Adipocyte (in vitro differentiated cells): ENCODE measurements at regions not wholly inside any gene's neighbourhood (a gene's known extent, or its start where the extent isn't known, plus 50 kb on each side); places are given as distances from the start of the nearest gene placed in this dataset.

Experiments
- DNase-seq: peaks from one replicate; pipeline ENCODE4 v3.0.0-alpha.2; 2015; ENCODE audit warnings: low read depth
- H3K27me3 ChIP-seq: replicated peaks from 2 replicates; pipeline ENCODE4 v1.7.0; 2013; ENCODE audit warnings: mild to moderate bottlenecking, low read length, moderate library complexity; ENCODE audit not compliant: control insufficient read depth, insufficient read depth
- H3K36me3 ChIP-seq: 2 replicates; pipeline ENCODE4 v1.7.0; 2013; ENCODE audit warnings: low read length, mild to moderate bottlenecking, moderate library complexity; ENCODE audit not compliant: control insufficient read depth, insufficient read depth, severe bottlenecking
- H3K4me1 ChIP-seq: 2 replicates; pipeline ENCODE4 v1.7.0; 2013; ENCODE audit warnings: mild to moderate bottlenecking, low read length, moderate library complexity; ENCODE audit not compliant: control insufficient read depth, insufficient read depth
- H3K4me3 ChIP-seq: 2 replicates; pipeline ENCODE4 v1.7.0; 2013; ENCODE audit warnings: mild to moderate bottlenecking, low read length, moderate library complexity
- H3K9ac ChIP-seq: 2 replicates; pipeline ENCODE4 v1.7.0; 2013; ENCODE audit warnings: mild to moderate bottlenecking, low read length, moderate library complexity
- H3K9me3 ChIP-seq: 2 replicates; pipeline ENCODE4 v1.7.0; 2013; ENCODE audit warnings: mild to moderate bottlenecking, low read length, moderate library complexity; ENCODE audit not compliant: control insufficient read depth

DNA sequence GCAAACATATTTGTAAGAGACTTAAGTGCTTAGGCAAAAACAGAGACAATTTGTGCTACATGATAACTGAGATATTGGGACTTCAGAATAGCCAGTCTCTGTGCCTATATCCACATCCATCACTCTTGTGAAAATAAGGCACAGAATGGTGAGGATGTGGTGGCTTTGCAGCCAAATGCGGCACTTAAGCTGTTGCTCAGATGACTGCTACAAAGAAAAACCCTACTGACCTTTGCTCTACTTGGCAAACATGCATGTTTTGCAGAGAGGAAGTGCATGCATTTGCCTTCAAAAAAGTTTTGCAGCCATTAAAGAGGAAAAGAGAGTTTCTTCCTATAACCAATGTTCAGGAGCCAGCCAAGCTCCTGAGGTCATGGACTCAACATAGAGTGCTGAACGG, 675.0 kb upstream of the KIRREL3 start:
- no peaks in the 10 kb centered on the region for H3K9me3 ChIP-seq
- no peaks in the 10 kb centered on the region for H3K27me3 ChIP-seq
- DNase-seq = no peak
- no peak overlapping the region for H3K4me3 ChIP-seq
- no peak overlapping the region for H3K9ac ChIP-seq
- H3K4me1 ChIP-seq = no peaks in the 10 kb centered on the region
- H3K36me3 ChIP-seq = no peaks in the 10 kb centered on the region

DNA sequence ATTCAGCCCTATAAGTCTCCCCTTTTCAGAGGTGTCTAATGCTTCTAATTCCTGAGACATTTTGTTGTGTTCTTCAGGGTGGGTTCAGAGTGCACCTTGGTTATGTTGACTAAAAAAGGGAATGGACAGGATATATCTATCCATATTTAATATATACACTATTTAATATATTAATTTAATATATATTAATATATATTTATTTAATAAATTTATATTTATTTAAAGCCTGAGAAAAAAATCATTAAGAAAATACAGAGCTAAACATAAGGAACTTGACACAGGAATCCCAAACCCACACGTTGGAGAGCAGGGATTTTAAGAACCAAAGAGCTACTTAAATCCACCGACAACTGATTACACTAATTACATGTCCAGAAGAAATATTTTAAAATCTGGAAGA, 674.2 kb upstream of the KIRREL3 start:
- Histone ChIP-seq H3K4me3 (no peak overlapping the region), H3K4me1 (no peaks in the 10 kb centered on the region), H3K27me3 (no peaks in the 10 kb centered on the region), H3K9me3 (no peaks in the 10 kb centered on the region), H3K9ac (no peak overlapping the region), H3K36me3 (no peaks in the 10 kb centered on the region)
- no peak for DNase-seq

GRCh38 chr11:127670374-127671119, 670.0 kb upstream of the KIRREL3 start:
- Histone ChIP-seq H3K9ac (no peak overlapping the region), H3K27me3 (no peaks in the 10 kb centered on the region), H3K36me3 (no peaks in the 10 kb centered on the region), H3K4me3 (no peak overlapping the region), H3K9me3 (no peaks in the 10 kb centered on the region), H3K4me1 (no peaks in the 10 kb centered on the region)
- DNase-seq = no peak

GRCh38 chr11:127656116-127656836, 655.7 kb upstream of the KIRREL3 start:
- Histone ChIP-seq H3K36me3 (no peaks in the 10 kb centered on the region), H3K27me3 (no peaks in the 10 kb centered on the region), H3K9ac (no peak overlapping the region), H3K4me1 (no peaks in the 10 kb centered on the region), H3K9me3 (no peaks in the 10 kb centered on the region), H3K4me3 (no peak overlapping the region)
- DNase-seq = peak; percentile 1

- Histone ChIP-seq H3K4me3 (no peak overlapping the region), H3K36me3 (no peaks in the 10 kb centered on the region), H3K4me1 (no peaks in the 10 kb centered on the region), H3K9me3 (no peaks in the 10 kb centered on the region), H3K9ac (no peak overlapping the region), H3K27me3 (no peaks in the 10 kb centered on the region)
- no peak for DNase-seq
These were observed 652.5 kb upstream of the KIRREL3 start for GRCh38 chr11:127653076-127653475.

- Histone ChIP-seq H3K4me1 (no peaks in the 10 kb centered on the region), H3K9ac (no peak overlapping the region), H3K9me3 (no peaks in the 10 kb centered on the region), H3K36me3 (no peaks in the 10 kb centered on the region), H3K4me3 (no peak overlapping the region), H3K27me3 (no peaks in the 10 kb centered on the region)
- DNase-seq = peak; percentile 1
These were observed 651.3 kb upstream of the KIRREL3 start for GRCh38 chr11:127651888-127652221.

DNA sequence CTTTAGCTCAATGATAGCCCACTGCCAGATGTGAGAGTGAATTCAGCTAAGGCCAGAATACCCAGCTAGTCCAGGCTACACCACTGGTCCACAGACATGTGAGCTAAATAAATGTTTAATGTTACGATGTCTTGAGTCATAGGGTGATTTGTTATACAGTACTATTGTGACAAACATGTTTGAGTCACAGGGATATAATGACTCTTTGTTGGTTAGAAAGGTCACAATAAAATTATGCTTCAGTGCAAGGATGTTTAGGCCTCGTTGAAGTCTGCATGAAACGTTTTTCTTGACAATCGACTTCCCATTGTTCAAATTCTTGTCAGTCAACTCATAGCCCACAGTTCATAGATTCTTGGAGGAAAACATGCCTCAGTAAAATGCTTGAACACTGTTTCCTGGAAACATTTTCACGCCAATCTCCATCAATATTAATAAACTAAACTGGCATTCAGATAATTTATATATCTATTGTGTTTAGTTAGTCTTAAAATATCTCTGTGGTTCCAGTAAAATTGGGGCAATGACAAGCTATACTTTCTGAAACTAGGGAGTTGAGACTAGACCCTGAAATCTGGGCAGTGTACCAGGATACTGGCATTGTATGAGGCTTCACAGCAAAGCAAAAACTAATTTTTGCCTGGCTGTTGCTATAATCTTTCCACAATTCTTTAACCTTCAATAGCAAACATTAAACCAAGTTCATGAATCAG, 650.8 kb upstream of the KIRREL3 start:
- Histone ChIP-seq H3K36me3 (no peaks in the 10 kb centered on the region), H3K4me3 (no peak overlapping the region), H3K9ac (no peak overlapping the region), H3K27me3 (no peaks in the 10 kb centered on the region), H3K9me3 (no peaks in the 10 kb centered on the region), H3K4me1 (no peaks in the 10 kb centered on the region)
- peak; percentile 39 for DNase-seq

- H3K36me3 ChIP-seq = no peaks in the 10 kb centered on the region
- DNase-seq = no peak
- no peak overlapping the region for H3K4me3 ChIP-seq
- no peaks in the 10 kb centered on the region for H3K4me1 ChIP-seq
- no peak overlapping the region for H3K9ac ChIP-seq
- no peaks in the 10 kb centered on the region for H3K9me3 ChIP-seq
- no peaks in the 10 kb centered on the region for H3K27me3 ChIP-seq
These were observed 649.4 kb upstream of the KIRREL3 start for GRCh38 chr11:127649958-127650357.

- no peaks in the 10 kb centered on the region for H3K9me3 ChIP-seq
- H3K36me3 ChIP-seq = no peaks in the 10 kb centered on the region
- no peaks in the 10 kb centered on the region for H3K27me3 ChIP-seq
- no peak for DNase-seq
- H3K4me1 ChIP-seq = no peaks in the 10 kb centered on the region
- H3K4me3 ChIP-seq = no peak overlapping the region
- H3K9ac ChIP-seq = no peak overlapping the region
These were observed 648.5 kb upstream of the KIRREL3 start for GRCh38 chr11:127649071-127649470.

DNA sequence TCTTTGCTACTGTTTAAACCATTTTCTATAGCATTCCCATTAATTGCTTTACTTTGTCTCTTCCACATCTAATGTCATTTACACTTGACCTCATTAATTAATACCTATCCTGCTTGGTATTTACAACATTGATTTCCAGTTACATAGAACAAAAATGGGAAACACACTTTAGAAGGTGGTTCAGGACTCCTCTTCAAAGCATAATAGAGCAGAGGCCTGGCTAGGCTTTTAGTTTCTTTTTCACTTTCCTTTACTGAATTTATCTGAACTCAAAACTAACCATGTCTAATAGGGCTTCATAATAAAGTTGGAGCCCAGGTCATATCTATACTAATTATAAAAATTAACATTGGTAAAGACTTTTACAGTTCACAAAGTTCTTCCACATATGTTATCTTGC, 648.0 kb upstream of the KIRREL3 start:
- Histone ChIP-seq H3K9me3 (no peaks in the 10 kb centered on the region), H3K27me3 (no peaks in the 10 kb centered on the region), H3K36me3 (no peaks in the 10 kb centered on the region), H3K4me1 (no peaks in the 10 kb centered on the region), H3K4me3 (no peak overlapping the region), H3K9ac (no peak overlapping the region)
- no peak for DNase-seq

GRCh38 chr11:127644366-127644765, 643.8 kb upstream of the KIRREL3 start:
- H3K4me1 ChIP-seq = no peaks in the 10 kb centered on the region
- DNase-seq = no peak
- no peak overlapping the region for H3K4me3 ChIP-seq
- H3K27me3 ChIP-seq = no peaks in the 10 kb centered on the region
- no peak overlapping the region for H3K9ac ChIP-seq
- no peaks in the 10 kb centered on the region for H3K9me3 ChIP-seq
- no peaks in the 10 kb centered on the region for H3K36me3 ChIP-seq
